Keratinocyte (primary cell): ENCODE measurements at regions not wholly inside any gene's neighbourhood (a gene's known extent, or its start where the extent isn't known, plus 50 kb on each side); places are given as distances from the start of the nearest gene placed in this dataset.

Experiments used
- DNase-seq: peaks from one replicate; pipeline ENCODE4 v3.0.0-alpha.2; 2011; ENCODE audit warnings: low read depth, missing footprints, low spot score
- FAIRE-seq: peaks from 2 replicates; lab custom pipeline; 2011; peaks lifted over from hg19 to GRCh38; lab: Jason Lieb, UNC
- H2AFZ ChIP-seq: 2 replicates; pipeline ENCODE4 v1.6.0; 2012; ENCODE audit warnings: low read length, control low read depth, inconsistent platforms; ENCODE audit not compliant: control insufficient read depth
- H3K27ac ChIP-seq: 2 replicates; pipeline ENCODE4 v1.5.1; 2011; ENCODE audit warnings: low read length; ENCODE audit not compliant: control insufficient read depth, insufficient read depth
- H3K27me3 ChIP-seq: 3 replicates; pipeline ENCODE4 v1.6.0; 2011; ENCODE audit warnings: low read length; ENCODE audit not compliant: control insufficient read depth, insufficient read depth; ENCODE audit errors: extremely low read depth
- H3K36me3 ChIP-seq, 2 experiments: 2 replicates in 1 of 2; 3 replicates in 1 of 2; pipeline ENCODE4 v1.5.1; 2011; ENCODE audit warnings: low read length in 2 of 2, mild to moderate bottlenecking in 1 of 2; ENCODE audit not compliant: control insufficient read depth in 2 of 2, insufficient read depth in 2 of 2; ENCODE audit errors: extremely low read depth in 1 of 2
- H3K4me1 ChIP-seq: 3 replicates; pipeline ENCODE4 v1.5.1; 2011; ENCODE audit warnings: low read length; ENCODE audit not compliant: control insufficient read depth, insufficient read depth; ENCODE audit errors: extremely low read depth
- H3K4me2 ChIP-seq: 3 replicates; pipeline ENCODE4 v1.6.0; 2011; ENCODE audit warnings: low read depth, low read length; ENCODE audit not compliant: control insufficient read depth, insufficient read depth; ENCODE audit errors: extremely low read depth
- H3K4me3 ChIP-seq, 3 experiments: fragments of 200-600 bp in 1 of 3; sonication (generic) in 1 of 3; 2 replicates in 2 of 3; 3 replicates in 1 of 3; pipeline ENCODE4 v1.5.1; 2011 to 2016; ENCODE audit warnings: low read length in 3 of 3, mild to moderate bottlenecking in 3 of 3, control low read depth in 2 of 3, inconsistent platforms in 1 of 3, low read depth in 1 of 3, mixed read lengths in 1 of 3, mixed run types in 1 of 3, moderate library complexity in 1 of 3; ENCODE audit not compliant: control insufficient read depth in 2 of 3, insufficient read depth in 2 of 3; ENCODE audit errors: extremely low read depth in 1 of 3
- H3K79me2 ChIP-seq: 2 replicates; pipeline ENCODE4 v1.6.0; 2012; ENCODE audit warnings: low read length; ENCODE audit not compliant: control insufficient read depth, insufficient read depth
- H3K9ac ChIP-seq: 3 replicates; pipeline ENCODE4 v1.6.0; 2011; ENCODE audit warnings: low read length; ENCODE audit not compliant: control insufficient read depth, insufficient read depth; ENCODE audit errors: extremely low read depth
- H3K9me1 ChIP-seq: 3 replicates; pipeline ENCODE4 v1.6.0; 2011; ENCODE audit warnings: low read length; ENCODE audit not compliant: control insufficient read depth, insufficient read depth; ENCODE audit errors: extremely low read depth
- H3K9me3 ChIP-seq: 2 replicates; pipeline ENCODE4 v1.5.1; 2012; ENCODE audit warnings: low read depth, low read length; ENCODE audit not compliant: control insufficient read depth
- H4K20me1 ChIP-seq: 3 replicates; pipeline ENCODE4 v1.6.0; 2011; ENCODE audit warnings: low read length; ENCODE audit not compliant: control insufficient read depth, insufficient read depth; ENCODE audit errors: extremely low read depth
- EZH2 ChIP-seq: IDR thresholded peaks from one replicate; pipeline ENCODE4 v1.6.1; 2012; ENCODE audit warnings: inconsistent platforms, mild to moderate bottlenecking, low read length, moderate library complexity
- dilution Hi-C: fragments of 300-500 bp; cut with MboI; formaldehyde crosslinking; loops from one replicate; pipeline ENCODE4 v1.7.0; 2020; ENCODE audit warnings: low sequenced_read_pairs; ENCODE audit not compliant: extremely low pct_ligation_motif_present
- TF ChIP-seq, protein P1 (sequence below), 3 experiments: IDR thresholded peaks in 1 of 3; conservative IDR thresholded peaks in 1 of 3; optimal IDR thresholded peaks in 1 of 3; 2 replicates in 2 of 3; 3 replicates in 1 of 3; pipeline versions ENCODE3 to v1.5.1; 2011; ENCODE audit warnings: low read length in 3 of 3, mild to moderate bottlenecking in 3 of 3, moderate library complexity in 2 of 3, control low read depth in 1 of 3, inconsistent platforms in 1 of 3; ENCODE audit not compliant: insufficient read depth in 2 of 3; ENCODE audit errors: extremely low read depth in 1 of 3

DNA sequence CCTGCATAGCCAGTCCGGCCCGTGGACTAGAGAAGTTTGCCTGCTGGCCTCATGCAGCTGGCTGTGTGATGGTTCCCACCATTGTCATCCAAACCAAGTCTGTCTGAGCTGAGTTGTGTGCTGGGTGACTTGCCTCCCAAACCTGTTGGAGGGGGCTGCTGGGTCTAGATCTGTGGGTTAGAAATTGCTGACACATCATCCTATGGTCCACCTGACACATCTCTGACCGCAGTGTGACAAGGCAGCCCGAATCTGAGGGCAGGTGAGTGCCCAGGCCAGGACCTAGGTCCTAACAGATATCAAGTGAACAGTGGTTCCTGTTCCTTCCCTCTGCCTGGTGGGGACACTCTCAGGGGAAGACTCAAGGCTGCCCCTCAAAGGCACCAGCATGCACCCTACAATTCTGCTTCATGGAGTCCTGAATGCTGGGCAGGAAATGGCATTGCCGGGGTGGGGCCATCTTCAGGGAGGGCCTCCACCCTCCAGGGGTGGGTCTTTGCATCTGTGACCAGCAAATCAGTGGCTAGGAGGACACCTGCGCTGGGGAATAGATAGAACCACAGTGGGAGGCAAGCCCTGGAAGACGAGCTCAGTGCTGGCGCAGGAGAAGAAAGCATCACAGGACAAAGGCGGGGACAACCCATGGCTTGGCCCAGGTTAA, 117.9 kb upstream of the ID2 start:
- H3K27ac ChIP-seq: no peak overlapping the region
- dilution Hi-C loops: no loop called here
- no peak for FAIRE-seq
- DNase-seq: no peak
- no peak overlapping the region for H3K9ac ChIP-seq
- no peaks in the 10 kb centered on the region for H3K79me2 ChIP-seq
- no peak overlapping the region for H2AFZ ChIP-seq
- H4K20me1 ChIP-seq: no peaks in the 10 kb centered on the region
- H3K4me2 ChIP-seq: no peak overlapping the region
- H3K36me3 ChIP-seq: no peaks in the 10 kb centered on the region
- no peaks in the 10 kb centered on the region for H3K9me3 ChIP-seq
- no peak overlapping the region for H3K4me3 ChIP-seq
- TF ChIP-seq, protein P1, sequence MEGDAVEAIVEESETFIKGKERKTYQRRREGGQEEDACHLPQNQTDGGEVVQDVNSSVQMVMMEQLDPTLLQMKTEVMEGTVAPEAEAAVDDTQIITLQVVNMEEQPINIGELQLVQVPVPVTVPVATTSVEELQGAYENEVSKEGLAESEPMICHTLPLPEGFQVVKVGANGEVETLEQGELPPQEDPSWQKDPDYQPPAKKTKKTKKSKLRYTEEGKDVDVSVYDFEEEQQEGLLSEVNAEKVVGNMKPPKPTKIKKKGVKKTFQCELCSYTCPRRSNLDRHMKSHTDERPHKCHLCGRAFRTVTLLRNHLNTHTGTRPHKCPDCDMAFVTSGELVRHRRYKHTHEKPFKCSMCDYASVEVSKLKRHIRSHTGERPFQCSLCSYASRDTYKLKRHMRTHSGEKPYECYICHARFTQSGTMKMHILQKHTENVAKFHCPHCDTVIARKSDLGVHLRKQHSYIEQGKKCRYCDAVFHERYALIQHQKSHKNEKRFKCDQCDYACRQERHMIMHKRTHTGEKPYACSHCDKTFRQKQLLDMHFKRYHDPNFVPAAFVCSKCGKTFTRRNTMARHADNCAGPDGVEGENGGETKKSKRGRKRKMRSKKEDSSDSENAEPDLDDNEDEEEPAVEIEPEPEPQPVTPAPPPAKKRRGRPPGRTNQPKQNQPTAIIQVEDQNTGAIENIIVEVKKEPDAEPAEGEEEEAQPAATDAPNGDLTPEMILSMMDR (optimal IDR thresholded peaks at IDR 0.05 in 1 of 3, IDR thresholded peaks at IDR 0.05 in 1 of 3, conservative IDR thresholded peaks at IDR 0.05 in 1 of 3; ENCODE audit: extremely low read depth in 1 of 3, insufficient read depth in 2 of 3, low read length in 3 of 3): no peak
- no peak for TF ChIP-seq EZH2
- H3K27me3 ChIP-seq: no peaks in the 10 kb centered on the region
- H3K4me1 ChIP-seq: no peaks in the 10 kb centered on the region
- H3K9me1 ChIP-seq: no peaks in the 10 kb centered on the region

- Histone ChIP-seq H3K9me3 (no peaks in the 10 kb centered on the region), H3K9me1 (no peaks in the 10 kb centered on the region), H3K79me2 (no peaks in the 10 kb centered on the region), H3K27me3 (no peaks in the 10 kb centered on the region), H3K4me3 (no peak overlapping the region), H3K9ac (no peak overlapping the region), H2AFZ (no peak overlapping the region), H3K36me3 (no peaks in the 10 kb centered on the region), H3K4me1 (no peaks in the 10 kb centered on the region), H3K4me2 (no peak overlapping the region), H4K20me1 (no peaks in the 10 kb centered on the region), H3K27ac (no peak overlapping the region)
- dilution Hi-C loops: no loop called here
- no peak for DNase-seq
- FAIRE-seq: no peak
- TF ChIP-seq, protein P1 (optimal IDR thresholded peaks at IDR 0.05 in 1 of 3, IDR thresholded peaks at IDR 0.05 in 1 of 3, conservative IDR thresholded peaks at IDR 0.05 in 1 of 3; ENCODE audit: extremely low read depth in 1 of 3, insufficient read depth in 2 of 3, low read length in 3 of 3): no peak
- no peak for TF ChIP-seq EZH2
Observed at GRCh38 chr2:8564475-8564874, 117.4 kb upstream of the ID2 start.
